GM19463 (cell line): ENCODE measurements at regions not wholly inside any gene's neighbourhood (a gene's known extent, or its start where the extent isn't known, plus 50 kb on each side); places are given as distances from the start of the nearest gene placed in this dataset.

Experiments
- ATAC-seq: cut with Tn5 transposase; IDR thresholded peaks from one replicate; pipeline ENCODE4 v1.9.1; 2021; ENCODE audit warnings: mild to moderate bottlenecking, moderate library complexity; ENCODE audit not compliant: unreplicated experiment

DNA sequence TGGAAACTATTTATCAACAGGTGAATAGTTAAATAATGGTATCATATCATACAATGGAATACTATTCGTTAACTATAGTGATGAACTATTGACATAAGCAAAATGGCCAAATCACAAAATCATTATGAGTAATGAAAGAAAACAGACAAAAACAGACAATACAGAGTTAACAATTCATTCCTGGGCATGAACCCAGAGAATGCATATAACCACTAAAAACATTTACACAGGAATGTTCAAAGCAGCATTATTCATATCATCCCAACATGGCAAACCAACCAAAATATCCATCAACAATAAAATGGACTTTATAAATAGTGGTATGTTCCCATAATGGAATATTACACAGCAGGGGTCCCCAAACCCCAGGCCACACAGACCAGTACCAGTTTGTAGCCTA is 131.2 kb upstream of the CYP1B1 start:
- ATAC-seq, result no peak

DNA sequence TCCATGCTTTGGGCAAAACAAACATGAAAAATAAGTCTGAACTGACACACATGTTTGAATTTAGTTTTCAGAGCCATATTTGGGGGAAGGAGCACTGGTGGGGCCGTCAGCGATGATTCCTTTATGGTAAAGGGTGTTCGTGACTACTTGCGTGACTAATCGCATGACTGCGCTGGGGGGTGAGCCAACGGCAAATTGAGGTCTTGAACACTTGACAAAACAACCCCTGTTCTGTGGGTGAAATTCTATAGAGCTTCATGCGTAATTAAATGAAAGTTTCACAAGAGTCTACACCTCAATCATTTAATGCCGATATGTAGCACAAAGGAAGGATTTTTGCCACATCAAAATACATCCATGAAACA is 127.5 kb upstream of the CYP1B1 start:
- no peak for ATAC-seq

DNA sequence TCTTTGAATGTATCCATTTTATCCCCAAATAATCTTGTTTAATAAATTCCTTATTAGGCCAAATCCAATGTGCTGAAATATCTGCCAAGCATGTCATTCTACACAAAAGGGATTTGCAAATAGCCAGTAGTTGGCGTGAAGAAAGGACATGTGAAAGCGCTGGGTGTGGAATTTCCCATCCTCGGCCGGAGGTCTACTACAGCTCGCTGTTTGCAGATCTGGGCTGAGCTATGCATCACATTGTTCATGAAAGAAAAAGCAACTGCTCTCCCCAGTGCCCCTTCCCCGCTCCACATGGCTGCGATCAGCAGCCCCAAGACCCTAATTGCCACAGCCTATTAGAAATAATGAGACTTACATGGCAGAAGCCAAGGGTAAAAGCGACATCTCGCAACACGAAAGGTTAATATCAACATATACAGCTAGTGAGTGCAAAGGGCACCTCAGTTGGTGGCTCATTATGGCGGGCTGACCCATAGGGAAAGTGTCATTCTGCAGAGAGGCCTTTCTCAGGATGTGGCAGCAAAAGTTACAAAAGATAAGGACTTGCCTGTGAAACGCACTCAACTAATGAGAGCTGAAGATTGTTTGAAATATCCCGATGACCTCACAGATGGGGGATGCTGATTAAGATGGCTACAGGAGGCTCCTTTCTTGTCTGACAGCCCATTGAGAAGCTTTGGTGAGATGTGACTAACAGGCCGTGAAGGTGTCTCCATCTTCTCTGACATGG is 126.9 kb upstream of the CYP1B1 start:
- ATAC-seq, result no peak

- ATAC-seq, result no peak
Measured at GRCh38 chr2:38201784-38202183, 125.8 kb upstream of the CYP1B1 start.

DNA sequence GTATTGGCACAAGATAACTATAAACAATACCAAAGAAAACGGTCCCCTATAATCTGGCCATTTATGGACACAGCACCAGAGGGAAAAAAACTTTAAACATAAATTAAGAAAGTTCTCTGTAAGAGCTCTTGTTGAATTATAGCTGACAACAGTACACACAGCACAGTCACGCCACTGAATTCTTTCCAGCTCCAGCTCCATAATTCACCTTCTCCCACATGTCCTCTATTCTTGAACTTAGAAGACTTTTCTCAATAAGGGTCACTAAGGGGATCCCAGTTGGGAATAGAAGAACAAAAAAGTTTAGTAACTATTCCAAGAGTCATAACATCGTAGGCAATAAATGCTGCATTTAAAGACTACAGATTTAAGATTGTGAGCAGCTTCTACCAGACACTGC is 124.6 kb upstream of the CYP1B1 start:
- no peak for ATAC-seq

DNA sequence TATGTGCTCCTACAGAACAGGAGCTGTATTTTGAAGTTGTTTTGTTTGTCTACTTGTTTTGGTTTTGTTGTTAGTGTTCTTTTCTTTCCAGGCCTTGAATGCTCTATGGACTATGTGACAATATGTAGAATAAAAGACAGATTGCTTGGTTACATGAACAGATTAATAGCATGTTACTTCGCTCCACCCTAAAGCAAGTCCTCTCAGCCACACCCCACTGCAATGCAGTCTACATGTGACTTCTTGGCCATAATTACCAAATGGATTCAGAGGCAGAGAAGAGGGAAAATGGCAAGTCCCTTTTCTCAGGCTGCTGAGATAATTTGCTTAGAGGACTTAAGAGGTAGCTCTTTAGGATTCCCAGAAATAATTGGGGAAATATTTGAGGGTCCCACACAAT is 123.2 kb upstream of the CYP1B1 start:
- no peak for ATAC-seq

DNA sequence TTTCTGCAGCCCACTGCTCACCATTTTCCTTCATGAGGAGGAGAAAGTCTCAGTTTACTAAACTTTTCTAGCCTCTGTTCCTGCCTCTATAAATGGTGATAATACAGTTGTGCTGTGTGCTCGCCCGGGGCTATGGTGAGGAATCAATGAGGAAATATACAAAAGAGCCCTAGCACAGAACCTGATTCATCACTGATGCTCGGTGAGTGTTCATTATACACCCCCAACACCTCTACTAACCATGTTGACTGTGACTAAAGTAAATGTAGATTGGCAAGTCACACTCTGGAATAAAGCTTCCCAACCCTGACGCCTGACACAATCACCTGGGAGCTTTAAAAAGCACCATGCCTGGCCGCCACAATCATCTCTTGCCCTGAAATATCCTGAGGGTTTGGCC is 118.8 kb upstream of the CYP1B1 start:
- no peak for ATAC-seq

GRCh38 chr2:38192976-38193375 is 117.0 kb upstream of the CYP1B1 start:
- no peak for ATAC-seq

DNA sequence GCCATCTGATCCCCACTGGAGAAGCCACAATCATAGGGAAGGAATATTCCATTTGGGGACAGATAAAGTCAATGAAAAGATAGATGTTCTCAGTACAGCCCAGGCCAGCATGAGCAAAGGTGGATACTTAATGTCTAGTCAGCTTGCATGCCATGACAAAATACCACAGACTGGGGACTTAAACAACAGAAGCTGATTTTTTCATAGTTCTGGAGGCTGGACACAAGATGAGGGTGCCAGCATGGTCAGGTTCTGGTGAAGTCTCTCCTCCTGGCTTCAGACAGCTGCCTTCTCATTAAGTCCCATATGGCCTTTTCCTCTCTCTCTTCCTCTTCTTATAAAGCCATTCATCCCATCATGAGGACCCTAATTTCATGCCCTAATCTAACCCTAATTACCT is 116.1 kb upstream of the CYP1B1 start:
- ATAC-seq, result no peak

GRCh38 chr2:38191516-38191915 is 115.6 kb upstream of the CYP1B1 start:
- no peak for ATAC-seq

GRCh38 chr2:38190542-38191218 is 114.7 kb upstream of the CYP1B1 start:
- no peak for ATAC-seq

- no peak for ATAC-seq
Measured at GRCh38 chr2:38187541-38188011, 111.6 kb upstream of the CYP1B1 start.

- peak; percentile 88 for ATAC-seq
Measured at GRCh38 chr2:38185012-38185491, 109.1 kb upstream of the CYP1B1 start.

- ATAC-seq, result no peak
Measured at GRCh38 chr2:38182492-38183003, 106.6 kb upstream of the CYP1B1 start.

- no peak for ATAC-seq
Measured at GRCh38 chr2:38181806-38182491, 106.0 kb upstream of the CYP1B1 start.

GRCh38 chr2:38180754-38181153 is 104.8 kb upstream of the CYP1B1 start:
- no peak for ATAC-seq

DNA sequence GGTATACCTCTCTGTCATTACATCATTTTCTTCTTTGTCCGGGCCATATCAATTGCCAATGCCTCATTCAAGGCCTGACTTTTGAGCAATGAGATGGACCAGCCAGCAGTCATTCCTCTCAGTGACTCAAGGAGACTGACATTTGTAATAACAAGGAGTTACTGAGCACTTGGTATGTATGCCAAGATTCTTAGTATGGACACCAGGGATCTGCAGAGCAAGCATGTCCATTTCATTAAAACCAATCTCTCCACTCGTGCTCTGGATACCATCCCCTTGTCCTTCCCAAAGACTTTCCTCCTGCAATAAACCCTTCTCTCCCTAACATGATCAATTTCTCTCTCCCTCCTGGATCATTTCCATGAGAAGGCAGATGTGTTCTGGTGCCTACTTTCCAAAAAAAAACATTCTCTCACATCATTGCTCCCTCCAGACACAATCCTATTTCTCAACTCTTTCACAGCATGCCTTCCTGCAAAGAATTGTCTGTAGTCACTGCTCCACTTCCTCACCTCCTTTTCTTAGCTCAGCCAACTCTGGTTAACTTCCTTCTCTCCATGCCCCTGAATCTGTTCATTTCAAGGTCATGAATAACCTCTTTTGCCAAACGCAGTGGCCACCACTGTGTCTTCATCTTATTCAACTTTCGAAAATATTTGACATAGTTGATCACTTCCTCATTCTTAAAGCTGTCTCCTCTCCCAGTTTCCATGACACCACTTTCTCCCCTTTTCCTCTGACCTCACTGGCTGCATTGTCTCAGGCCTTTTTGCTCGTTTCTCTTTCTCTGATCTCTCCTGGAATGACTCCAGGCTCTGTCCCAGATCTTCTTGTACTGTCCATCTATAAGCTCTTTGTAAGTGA is 102.8 kb upstream of the CYP1B1 start:
- ATAC-seq, result peak; percentile 90

DNA sequence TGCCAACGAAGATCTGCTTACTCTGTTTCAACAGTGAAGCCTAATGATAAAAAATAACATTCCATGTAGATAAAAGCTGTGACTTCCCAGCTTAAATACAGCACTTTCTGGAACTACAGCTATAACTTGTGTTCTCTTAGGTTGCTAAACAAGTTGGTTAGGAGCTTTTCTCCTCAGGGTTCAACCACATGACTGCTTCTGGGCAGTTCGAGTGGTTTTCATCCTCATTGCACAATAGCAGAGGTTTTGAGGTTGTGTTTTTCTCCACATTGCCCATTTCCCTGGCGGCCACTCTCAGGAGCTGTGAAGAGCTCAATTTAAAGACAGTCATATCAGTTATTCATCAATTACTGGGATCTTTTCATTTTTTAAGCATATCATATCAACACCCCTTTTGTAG is 102.2 kb upstream of the CYP1B1 start:
- no peak for ATAC-seq

DNA sequence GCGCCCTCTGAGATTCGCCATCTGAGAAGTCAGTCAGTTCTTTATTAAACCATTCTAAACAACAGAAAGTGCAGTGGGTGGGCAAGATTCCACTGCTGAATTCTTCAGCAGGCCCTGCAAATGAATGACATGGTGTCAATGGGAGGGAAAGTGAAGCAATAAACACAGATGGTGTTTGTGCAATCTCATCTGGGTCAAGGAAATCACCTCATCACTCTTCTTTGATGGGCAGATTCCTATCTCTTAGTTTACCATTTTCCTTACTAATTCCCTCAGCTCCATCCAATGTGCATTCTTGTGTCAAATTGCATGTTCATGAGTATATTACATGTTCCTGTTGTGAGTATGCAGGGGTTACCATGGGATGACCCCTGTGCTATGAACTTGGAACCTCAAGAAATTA is 100.7 kb upstream of the CYP1B1 start:
- ATAC-seq, result no peak

DNA sequence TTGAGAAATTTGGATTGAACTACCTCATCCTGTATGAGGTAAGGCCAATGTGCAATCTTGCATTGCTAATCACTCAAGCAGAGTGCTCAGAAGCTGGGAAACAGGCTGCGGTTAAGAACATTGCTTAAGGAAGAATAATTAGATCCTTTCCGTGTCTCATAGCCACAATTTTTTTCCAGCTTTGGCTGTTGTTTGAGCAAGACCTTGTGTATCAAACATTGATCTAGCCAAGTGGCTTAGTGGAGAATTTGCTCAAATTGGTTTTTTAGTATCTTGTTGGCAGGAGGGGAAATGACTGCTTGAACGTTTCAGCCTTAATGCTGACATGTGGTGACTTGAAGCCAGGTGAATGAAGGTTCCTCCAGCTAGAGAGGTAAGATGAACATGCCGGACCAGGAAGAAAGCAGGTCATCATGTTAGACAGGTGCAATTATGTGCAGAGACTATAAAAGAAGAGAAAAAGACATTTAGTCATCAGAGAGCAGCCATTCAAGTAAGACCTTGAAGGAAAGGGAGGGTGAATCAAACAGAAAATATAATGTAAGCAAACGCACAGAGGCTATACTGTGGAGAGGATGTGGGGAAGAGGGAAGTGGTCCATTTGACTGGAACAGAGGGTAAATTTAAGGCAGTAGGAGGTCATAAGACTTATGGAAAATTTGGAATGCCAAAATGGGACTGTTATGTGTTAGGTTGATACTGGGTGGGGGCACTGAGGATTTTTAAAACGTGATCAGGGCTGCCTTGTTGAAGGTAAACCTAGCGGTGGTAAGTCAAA is 98.9 kb upstream of the CYP1B1 start:
- ATAC-seq, result no peak
